DND-41 (cell line): ENCODE measurements at regions not wholly inside any gene's neighbourhood (a gene's known extent, or its start where the extent isn't known, plus 50 kb on each side); places are given as distances from the start of the nearest gene placed in this dataset.

ENCODE experiments used
- ATAC-seq: fragments of 200-7000 bp; cut with Tn5 transposase; 3 replicates; pipeline ENCODE4 v1.9.1; 2021; ENCODE audit warnings: low read depth; ENCODE audit not compliant: insufficient read depth
- DNase-seq: peaks from one replicate; pipeline ENCODE4 v3.0.0-alpha.2; 2020
- H2AFZ ChIP-seq: 2 replicates; pipeline ENCODE4 v1.6.0; 2012; ENCODE audit warnings: low read depth, low read length
- H3K27ac ChIP-seq: 2 replicates; pipeline ENCODE4 v1.5.1; 2012; ENCODE audit warnings: low read length, inconsistent platforms
- H3K27me3 ChIP-seq: fragments of 200-600 bp; sonication (generic); 2 replicates; pipeline ENCODE4 v1.6.0; 2012; ENCODE audit warnings: low read length, mild to moderate bottlenecking, inconsistent platforms; ENCODE audit not compliant: insufficient read depth, poor library complexity
- H3K36me3 ChIP-seq: 2 replicates; pipeline ENCODE4 v1.5.1; 2012; ENCODE audit warnings: low read length, inconsistent platforms; ENCODE audit not compliant: insufficient read depth
- H3K4me1 ChIP-seq: 2 replicates; pipeline ENCODE4 v1.5.1; 2012; ENCODE audit warnings: mild to moderate bottlenecking, low read length; ENCODE audit not compliant: insufficient read depth
- H3K4me2 ChIP-seq: 2 replicates; pipeline ENCODE4 v1.6.0; 2012; ENCODE audit warnings: mild to moderate bottlenecking, moderate library complexity, low read length, inconsistent platforms; ENCODE audit not compliant: insufficient read depth
- H3K4me3 ChIP-seq, 2 experiments: fragments of 200-600 bp in 1 of 2; shearing (Covaris generic) in 1 of 2; 2 replicates each; pipeline ENCODE4 v1.5.1; 2012 to 2016; ENCODE audit warnings: inconsistent platforms in 2 of 2, low read length in 2 of 2, mild to moderate bottlenecking in 2 of 2, low read depth in 1 of 2, moderate library complexity in 1 of 2
- H3K79me2 ChIP-seq: 2 replicates; pipeline ENCODE4 v1.6.0; 2012; ENCODE audit warnings: low read length, inconsistent platforms; ENCODE audit not compliant: insufficient read depth
- H3K9ac ChIP-seq: 2 replicates; pipeline ENCODE4 v1.6.0; 2012; ENCODE audit warnings: low read depth, mild to moderate bottlenecking, inconsistent platforms, low read length, moderate library complexity
- H3K9me3 ChIP-seq: 2 replicates; pipeline ENCODE4 v1.5.1; 2012; ENCODE audit warnings: low read length, moderate library complexity, mild to moderate bottlenecking, inconsistent platforms; ENCODE audit not compliant: insufficient read depth, severe bottlenecking
- H4K20me1 ChIP-seq: 2 replicates; pipeline ENCODE4 v1.6.0; 2012; ENCODE audit warnings: low read length; ENCODE audit not compliant: insufficient read depth
- CTCF ChIP-seq: IDR thresholded peaks from 2 replicates; pipeline ENCODE4 v1.5.1; 2012; ENCODE audit warnings: borderline replicate concordance, low read length, moderate library complexity, mild to moderate bottlenecking; ENCODE audit not compliant: poor library complexity, severe bottlenecking; ENCODE audit errors: extremely low read depth
- EZH2 ChIP-seq: IDR thresholded peaks from 3 replicates; pipeline ENCODE4 v1.6.1; 2012; ENCODE audit warnings: borderline replicate concordance, low read depth, mild to moderate bottlenecking, moderate library complexity, low read length, inconsistent platforms; ENCODE audit not compliant: severe bottlenecking

- DNase-seq (no peak), ATAC-seq (no peak)
- Histone ChIP-seq H3K9ac (no peak overlapping the region), H3K9me3 (no peaks in the 10 kb centered on the region), H3K27me3 (no peaks in the 10 kb centered on the region), H3K4me1 (no peaks in the 10 kb centered on the region), H3K4me3 (no peak overlapping the region), H3K36me3 (no peaks in the 10 kb centered on the region), H3K27ac (no peak overlapping the region), H3K79me2 (no peaks in the 10 kb centered on the region), H4K20me1 (no peaks in the 10 kb centered on the region), H3K4me2 (no peak overlapping the region), H2AFZ (no peak overlapping the region)
- no peak for TF ChIP-seq EZH2
- TF ChIP-seq CTCF, result no peak
Measured at GRCh38 chr3:81274671-81275070, 486.8 kb downstream of the GBE1 start.

GRCh38 chr3:81270603-81271379 is 490.7 kb downstream of the GBE1 start:
- H4K20me1 ChIP-seq, result no peaks in the 10 kb centered on the region
- TF ChIP-seq CTCF (no peak), EZH2 (no peak)
- no peaks in the 10 kb centered on the region for H3K4me1 ChIP-seq
- H3K9me3 ChIP-seq, result no peaks in the 10 kb centered on the region
- no peak overlapping the region for H3K4me3 ChIP-seq
- no peaks in the 10 kb centered on the region for H3K36me3 ChIP-seq
- DNase-seq, result no peak
- H3K79me2 ChIP-seq, result no peaks in the 10 kb centered on the region
- H3K9ac ChIP-seq, result no peak overlapping the region
- no peak for ATAC-seq
- no peak overlapping the region for H3K27ac ChIP-seq
- no peak overlapping the region for H2AFZ ChIP-seq
- no peaks in the 10 kb centered on the region for H3K27me3 ChIP-seq
- no peak overlapping the region for H3K4me2 ChIP-seq

GRCh38 chr3:81268526-81268925 is 492.9 kb downstream of the GBE1 start:
- Histone ChIP-seq H3K27me3 (no peaks in the 10 kb centered on the region), H2AFZ (no peak overlapping the region), H3K27ac (no peak overlapping the region), H3K4me1 (no peaks in the 10 kb centered on the region), H4K20me1 (no peaks in the 10 kb centered on the region), H3K4me2 (no peak overlapping the region), H3K79me2 (no peaks in the 10 kb centered on the region), H3K9me3 (no peaks in the 10 kb centered on the region), H3K9ac (no peak overlapping the region), H3K4me3 (no peak overlapping the region), H3K36me3 (no peaks in the 10 kb centered on the region)
- no peak for TF ChIP-seq CTCF
- no peak for TF ChIP-seq EZH2
- no peak for DNase-seq
- no peak for ATAC-seq

- TF ChIP-seq EZH2, result no peak
- no peak for TF ChIP-seq CTCF
- H3K9ac ChIP-seq, result no peak overlapping the region
- H3K9me3 ChIP-seq, result no peaks in the 10 kb centered on the region
- H3K27me3 ChIP-seq, result no peaks in the 10 kb centered on the region
- H3K4me3 ChIP-seq, result no peak overlapping the region
- DNase-seq (no peak), ATAC-seq (no peak)
- no peak overlapping the region for H3K4me2 ChIP-seq
- H3K27ac ChIP-seq, result no peak overlapping the region
- H3K79me2 ChIP-seq, result no peaks in the 10 kb centered on the region
- H3K4me1 ChIP-seq, result no peaks in the 10 kb centered on the region
- H4K20me1 ChIP-seq, result no peaks in the 10 kb centered on the region
- H2AFZ ChIP-seq, result no peak overlapping the region
- H3K36me3 ChIP-seq, result no peaks in the 10 kb centered on the region
Measured at GRCh38 chr3:81261996-81262395, 499.4 kb downstream of the GBE1 start.
